K562 (cell line): ENCODE measurements at regions not wholly inside any gene's neighbourhood (a gene's known extent, or its start where the extent isn't known, plus 50 kb on each side); places are given as distances from the start of the nearest gene placed in this dataset.

Experiments used
- ATAC-seq: fragments of 200-7000 bp; cut with Tn5 transposase; 3 replicates; pipeline ENCODE4 v1.9.1; 2020; ENCODE audit warnings: moderate library complexity
- BruUV-seq: library from RNA; stranded (reverse); fragments of 400-500 nt; replicated peaks from 2 replicates; lab custom pipeline; 2021; lab: Mats Ljungman, UMichigan
- CTCF ChIA-PET: fragments of 300-600 bp; formaldehyde crosslinking; extraction: SDS; loops from one replicate; lab custom pipeline; 2021; ENCODE audit warnings: low intra/inter-chr PET ratio; lab: Yijun Ruan, JAX
- POLR2A ChIA-PET: fragments of 300-600, 350-650 bp; sonication (Branson Sonifier 250); formaldehyde crosslinking; extraction: SDS; loops from one replicate; lab custom pipeline; 2021; ENCODE audit warnings: antibody characterized with exemption, inconsistent platforms; lab: Yijun Ruan, JAX
- DNase-seq, 4 experiments: peaks; one replicate each; pipeline versions ENCODE4 v3.0.0 to v3.0.0-alpha.2; 2011 to 2018; ENCODE audit warnings: low spot score in 3 of 4, mixed read lengths in 3 of 4; ENCODE audit errors: extremely low read depth in 1 of 4
- FAIRE-seq: peaks from 2 replicates; lab custom pipeline; 2011; peaks lifted over from hg19 to GRCh38; lab: Jason Lieb, UNC
- H2AFZ ChIP-seq: 2 replicates; pipeline ENCODE4 v1.6.0; 2011; ENCODE audit warnings: low read depth, low read length, control low read depth, inconsistent platforms
- H3K27ac ChIP-seq: fragments of 200-600 bp; 3 replicates; pipeline ENCODE4 v1.8.0; 2011; ENCODE audit warnings: low read depth, mild to moderate bottlenecking, control low read depth, inconsistent platforms, low read length, moderate library complexity, mixed read lengths; ENCODE audit errors: extremely low read depth
- H3K27me3 ChIP-seq, 2 experiments: fragments of 300-600 bp in 1 of 2; 2 replicates in 1 of 2; 3 replicates in 1 of 2; pipeline versions ENCODE4 v1.6.0 to v1.8.0; 2011; ENCODE audit warnings: inconsistent platforms in 2 of 2, low read length in 2 of 2, mild to moderate bottlenecking in 1 of 2, mixed read lengths in 1 of 2, moderate library complexity in 1 of 2; ENCODE audit not compliant: control insufficient read depth in 2 of 2, insufficient read depth in 2 of 2
- H3K36me3 ChIP-seq: fragments of 300-600 bp; 3 replicates; pipeline ENCODE4 v1.8.0; 2011; ENCODE audit warnings: mild to moderate bottlenecking, low read length, inconsistent platforms; ENCODE audit not compliant: control insufficient read depth, insufficient read depth
- H3K4me1 ChIP-seq, 2 experiments: fragments of 200-600 bp in 1 of 2; replicated peaks in 1 of 2; 2 replicates in 1 of 2; 3 replicates in 1 of 2; pipeline versions ENCODE4 v1.5.1 to v1.8.0; 2011; ENCODE audit warnings: inconsistent platforms in 2 of 2, low read length in 2 of 2, mild to moderate bottlenecking in 1 of 2, mixed read lengths in 1 of 2, moderate library complexity in 1 of 2; ENCODE audit not compliant: control insufficient read depth in 2 of 2, insufficient read depth in 2 of 2
- H3K4me2 ChIP-seq: 2 replicates; pipeline ENCODE4 v1.6.1; 2011; ENCODE audit warnings: low read length, control low read depth, inconsistent platforms, mixed read lengths; ENCODE audit not compliant: insufficient read depth
- H3K4me3 ChIP-seq: fragments of 200-600 bp; sonication (generic), shearing (Covaris generic); 2 replicates; pipeline ENCODE4 v1.5.1; 2016; ENCODE audit warnings: control low read depth, inconsistent platforms
- H3K79me2 ChIP-seq: fragments of 200-600 bp; 3 replicates; pipeline ENCODE4 v1.8.0; 2011; ENCODE audit warnings: low read length, inconsistent platforms; ENCODE audit not compliant: control insufficient read depth, insufficient read depth
- H3K9ac ChIP-seq, 2 experiments: 2 replicates each; pipeline versions ENCODE4 v1.6.0 to v1.6.1; 2011; ENCODE audit warnings: low read depth in 2 of 2, low read length in 2 of 2, control low read depth in 1 of 2, inconsistent platforms in 1 of 2, mild to moderate bottlenecking in 1 of 2, mixed read lengths in 1 of 2; ENCODE audit not compliant: insufficient read depth in 1 of 2
- H3K9me1 ChIP-seq: one replicate; pipeline ENCODE4 v1.6.0; 2011; ENCODE audit warnings: inconsistent platforms, mild to moderate bottlenecking, low read length, moderate library complexity; ENCODE audit not compliant: control insufficient read depth, insufficient read depth
- H3K9me3 ChIP-seq: replicated peaks from 2 replicates; pipeline ENCODE4 v1.5.1; 2011; ENCODE audit warnings: low read depth, low read length, inconsistent platforms; ENCODE audit not compliant: control insufficient read depth, insufficient read depth
- H4K20me1 ChIP-seq: replicated peaks from 2 replicates; pipeline ENCODE4 v1.6.1; 2011; ENCODE audit warnings: low read length, inconsistent platforms, mixed read lengths; ENCODE audit not compliant: control insufficient read depth, insufficient read depth
- ATF2 ChIP-seq: sonication (generic); formaldehyde crosslinking; IDR thresholded peaks from 2 replicates; pipeline ENCODE4 v1.8.1; 2022; ENCODE audit warnings: missing genetic modification reagents
- BRF2 ChIP-seq: IDR thresholded peaks from 3 replicates; pipeline ENCODE4 v1.6.1; 2011; ENCODE audit warnings: borderline replicate concordance, mild to moderate bottlenecking; ENCODE audit not compliant: insufficient read length, insufficient read depth
- CEBPG ChIP-seq, 3 experiments: fragments of 200-800 bp in 1 of 3; sonication (Bioruptor generic) in 1 of 3; sonication (generic) in 1 of 3; formaldehyde crosslinking in 1 of 3; IDR thresholded peaks in 2 of 3; conservative IDR thresholded peaks in 1 of 3; 2 replicates each; pipeline versions ENCODE4 v1.6.1 to v1.8.0; 2016 to 2022; ENCODE audit warnings: missing compliant biosample characterization in 2 of 3, missing genetic modification characterization in 2 of 3, mild to moderate bottlenecking in 1 of 3, missing genetic modification reagents in 1 of 3
- CHD4 ChIP-seq: fragments of 200-600 bp; sonication (generic); IDR thresholded peaks from 3 replicates; pipeline ENCODE4 v1.6.1; 2012; ENCODE audit warnings: low read depth, mild to moderate bottlenecking, mixed read lengths, low read length, inconsistent platforms; ENCODE audit not compliant: insufficient read depth, insufficient replicate concordance, poor library complexity, severe bottlenecking
- HSF4 ChIP-seq: fragments of 250-450 bp; sonication (Bioruptor Pico); IDR thresholded peaks from 2 replicates; pipeline ENCODE4 v2.1.2; 2022; ENCODE audit warnings: mild to moderate bottlenecking, moderate library complexity, borderline replicate concordance
- KLF16 ChIP-seq: IDR thresholded peaks from 2 replicates; pipeline ENCODE4 v1.6.1; 2016; ENCODE audit warnings: antibody characterized with exemption
- NFE2L1 ChIP-seq: fragments of 450-650 bp; IDR thresholded peaks from 2 replicates; pipeline ENCODE4 v1.6.1; 2016; ENCODE audit warnings: missing genetic modification characterization, low read depth, mild to moderate bottlenecking, missing compliant biosample characterization, moderate library complexity, borderline replicate concordance
- PBX2 ChIP-seq, 2 experiments: IDR thresholded peaks in 1 of 2; conservative IDR thresholded peaks in 1 of 2; 2 replicates each; pipeline ENCODE4 v1.6.1; 2016; ENCODE audit warnings: low read depth in 2 of 2, mild to moderate bottlenecking in 1 of 2, missing compliant biosample characterization in 1 of 2, missing genetic modification characterization in 1 of 2, moderate library complexity in 1 of 2
- WGBS: fragments of 100-300 bp; shearing (Covaris generic); methylation state at CpG from one replicate; pipeline ENCODE4 v1.1.6; 2016; ENCODE audit warnings: low coverage, mixed read lengths; ENCODE audit not compliant: insufficient coverage; ENCODE audit errors: missing lambda C conversion rate; 5-methylcytosine and 5-hydroxymethylcytosine counted together
- in situ Hi-C: fragments of 300-500 bp; cut with MboI; formaldehyde crosslinking; loops from 4 replicates; pipeline ENCODE4 v1.15.0; 2018; ENCODE audit warnings: inconsistent platforms, mixed read lengths
- intact Hi-C: fragments of 100-400 bp; cut with micrococcal nuclease; formaldehyde crosslinking; loops from 2 replicates; pipeline ENCODE4 v1.14.2; 2022

- Histone ChIP-seq H3K27me3 (no peaks in the 10 kb centered on the region), H3K79me2 (no peaks in the 10 kb centered on the region), H2AFZ (no peak overlapping the region), H4K20me1 (no peaks in the 10 kb centered on the region), H3K4me1 (no peaks in the 10 kb centered on the region), H3K4me2 (no peak overlapping the region), H3K36me3 (no peaks in the 10 kb centered on the region), H3K9me1 (no peaks in the 10 kb centered on the region), H3K9me3 (no peaks in the 10 kb centered on the region), H3K9ac (no peak overlapping the region), H3K27ac (no peak overlapping the region), H3K4me3 (no peak overlapping the region)
- DNase-seq (no peak), ATAC-seq (no peak), FAIRE-seq (no peak)
- intact Hi-C loops (no loop called here), in situ Hi-C loops (no loop called here)
- TF ChIP-seq KLF16, result no peak
- no peak for TF ChIP-seq CHD4
- ChIA-PET POLR2A (no interaction called here), CTCF (interaction anchor here (0.7 kb wide), 1 partner anchor 95 kb away, joined by 3 read pairs; no protein-coding TSS in a partner anchor)
- WGBS, result 0% methylated on average over 2 of the region's 2 CpGs
- BruUV-seq, result no TSS peak
Measured at GRCh38 chr18:41524674-41525470, 430.2 kb upstream of the PIK3C3 start.

- FAIRE-seq, result no peak
- no TSS peak for BruUV-seq
- Histone ChIP-seq H3K27me3 (no peaks in the 10 kb centered on the region), H3K9me1 (no peaks in the 10 kb centered on the region), H3K4me2 (no peak overlapping the region), H3K9ac (no peak overlapping the region), H3K4me1 (no peaks in the 10 kb centered on the region), H2AFZ (no peak overlapping the region), H3K79me2 (no peaks in the 10 kb centered on the region), H3K4me3 (no peak overlapping the region), H3K27ac (no peak overlapping the region), H3K36me3 (no peaks in the 10 kb centered on the region), H4K20me1 (no peaks in the 10 kb centered on the region), H3K9me3 (no peaks in the 10 kb centered on the region)
- ATAC-seq, result no peak
- DNase-seq, result no peak
- ChIA-PET CTCF (no interaction called here), POLR2A (no interaction called here)
- in situ Hi-C loops (no loop called here), intact Hi-C loops (no loop called here)
- no peak for TF ChIP-seq PBX2 (CRISPR knock-in tag; IDR thresholded peaks at IDR 0.05; ENCODE audit: low read depth)
- no peak for TF ChIP-seq PBX2 (tag; conservative IDR thresholded peaks at IDR 0.05; ENCODE audit: low read depth)
- no peak for TF ChIP-seq BRF2
- TF ChIP-seq ATF2, result no peak
- no peak for TF ChIP-seq CEBPG (CRISPR knock-in tag; IDR thresholded peaks at IDR 0.05)
- TF ChIP-seq CEBPG (tag; conservative IDR thresholded peaks at IDR 0.05 in 1 of 2, IDR thresholded peaks at IDR 0.05 in 1 of 2), result peak in 1 of 2 experiments; percentile 87; a peak in 2 of 4 replicates
- no peak for TF ChIP-seq NFE2L1 (tag)
- TF ChIP-seq HSF4 (CRISPR knock-in tag), result no peak
Measured at GRCh38 chr18:41517142-41517541, 437.9 kb upstream of the PIK3C3 start.
